Cardiac septum (tissue), 1 donor: ENCODE measurements at regions not wholly inside any gene's neighbourhood (a gene's known extent, or its start where the extent isn't known, plus 50 kb on each side); places are given as distances from the start of the nearest gene placed in this dataset.

Experiments
- DNase-seq: peaks from one replicate; pipeline ENCODE4 v3.0.0-alpha.2; 2020; ENCODE audit warnings: low spot score
- intact Hi-C: fragments of 100-400 bp; cut with DNase I; formaldehyde crosslinking; loops from one replicate; pipeline ENCODE4 v1.14.0; 2022
- donor health status: DM: no; HTN: no; CAD: no.

DNA sequence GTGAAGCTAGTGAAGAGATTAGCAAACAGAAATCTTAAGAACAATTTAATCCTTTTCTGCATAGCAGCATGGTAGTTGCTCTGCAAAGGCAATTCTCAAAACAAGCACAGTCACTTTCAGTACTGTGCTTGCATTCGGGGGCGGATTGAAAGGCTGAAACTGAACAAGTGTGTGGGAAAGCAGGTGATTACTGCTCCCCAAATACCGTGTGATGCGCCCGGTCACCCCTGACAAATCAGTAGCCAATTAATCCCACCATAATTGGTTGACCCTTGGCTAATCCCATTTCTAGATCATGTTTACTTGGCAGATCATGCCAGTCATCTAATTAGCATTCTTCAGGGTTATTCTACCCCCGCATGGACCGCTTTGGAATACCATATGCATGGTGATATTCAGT is 76.5 kb upstream of the ADRB1 start:
- intact Hi-C loops: no loop called here
- DNase-seq: no peak

DNA sequence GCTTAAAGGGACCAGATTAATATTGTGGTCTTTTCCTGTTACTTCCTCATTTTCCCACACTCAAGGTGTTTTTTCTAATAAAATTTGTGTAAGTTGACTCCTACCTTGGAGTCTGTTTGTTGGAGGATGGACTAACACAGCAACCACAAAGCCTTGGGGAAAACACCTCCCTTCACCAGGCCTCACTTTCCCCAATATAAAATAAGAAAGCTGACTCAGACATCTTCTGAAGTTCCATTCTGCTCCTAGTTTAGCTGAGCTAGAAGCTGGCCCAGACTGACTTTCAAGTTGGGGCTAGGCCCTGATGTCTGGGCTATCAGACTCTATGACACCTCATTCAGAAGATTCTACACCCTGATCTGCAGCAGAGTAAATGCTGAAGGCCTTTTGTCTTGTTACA is 73.0 kb upstream of the ADRB1 start:
- DNase-seq: no peak
- intact Hi-C loops: no loop called here

DNA sequence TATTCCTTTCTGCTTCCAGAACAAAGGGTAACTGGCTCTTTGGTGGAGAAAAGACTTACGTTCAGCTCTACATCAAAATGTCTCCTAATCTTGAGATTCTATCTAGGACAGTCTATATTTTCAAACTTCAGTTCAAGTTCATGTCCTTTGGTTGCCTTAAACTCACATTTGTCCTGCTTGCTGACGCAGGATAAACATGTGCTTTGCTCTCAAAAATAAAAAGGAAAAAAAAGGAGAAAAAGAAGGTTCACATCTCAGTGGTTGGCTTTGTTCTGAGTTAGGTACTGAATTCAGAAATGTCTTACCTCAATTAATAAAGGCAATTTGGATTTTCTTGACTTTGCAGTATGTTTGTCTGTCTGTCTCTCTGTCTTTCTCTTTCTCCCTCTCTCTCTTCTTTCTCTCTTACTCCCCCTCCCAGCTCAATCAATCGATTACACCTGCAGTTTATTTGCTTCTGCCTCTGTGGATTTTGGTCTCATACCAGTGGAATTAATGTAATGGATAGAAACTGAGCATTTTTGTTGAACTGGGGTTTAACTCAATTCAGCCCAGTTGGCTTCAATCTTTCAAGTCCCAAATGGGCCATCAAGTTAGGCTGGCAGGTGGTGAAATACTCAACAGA is 72.2 kb upstream of the ADRB1 start:
- intact Hi-C loops: no loop called here
- DNase-seq: no peak

DNA sequence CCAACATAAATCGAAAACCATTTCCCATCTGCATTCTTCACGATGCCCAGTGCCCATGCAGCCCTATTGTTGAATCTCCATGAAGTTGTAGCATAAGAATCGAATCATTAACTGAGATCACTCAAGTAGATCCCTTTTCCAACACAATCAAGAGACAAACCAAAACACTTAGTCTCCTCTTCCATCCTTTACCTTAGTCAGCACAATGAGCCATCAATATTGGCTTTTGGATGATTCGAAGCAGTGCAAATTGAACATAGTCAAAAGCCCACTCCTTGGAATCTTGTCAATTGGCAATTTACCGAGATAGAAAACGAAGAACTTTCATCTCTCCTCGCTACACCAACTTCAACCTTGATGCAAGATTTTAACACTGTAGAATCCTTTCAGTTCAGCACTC is 66.5 kb upstream of the ADRB1 start:
- intact Hi-C loops: loop anchor here (5.0 kb wide), 1 partner anchor 65 kb away; the partner anchor contains the start of gene ADRB1
- no peak for DNase-seq

DNA sequence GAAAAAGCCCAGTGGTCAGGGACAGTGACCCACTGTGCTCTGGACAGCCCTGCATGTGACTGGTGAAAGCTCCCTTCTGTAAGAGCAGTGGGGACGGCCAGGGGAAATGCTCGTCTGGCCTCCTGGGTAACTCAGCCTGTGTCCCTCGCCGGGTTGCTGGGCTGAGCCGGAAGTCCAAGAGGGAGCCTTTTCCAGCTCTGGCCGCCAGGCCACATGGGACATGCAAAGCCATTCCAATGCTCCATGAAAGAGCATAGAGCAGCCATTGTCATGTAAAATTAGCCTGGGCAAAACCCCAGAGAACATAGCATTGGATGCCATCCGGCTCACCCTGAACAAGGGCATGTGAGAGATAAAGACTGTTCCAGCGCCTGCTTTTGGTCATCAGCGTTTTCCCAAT is 64.9 kb upstream of the ADRB1 start:
- DNase-seq: no peak
- intact Hi-C loops: loop anchor here (5.0 kb wide), 1 partner anchor 63 kb away; the partner anchor contains the start of gene ADRB1

DNA sequence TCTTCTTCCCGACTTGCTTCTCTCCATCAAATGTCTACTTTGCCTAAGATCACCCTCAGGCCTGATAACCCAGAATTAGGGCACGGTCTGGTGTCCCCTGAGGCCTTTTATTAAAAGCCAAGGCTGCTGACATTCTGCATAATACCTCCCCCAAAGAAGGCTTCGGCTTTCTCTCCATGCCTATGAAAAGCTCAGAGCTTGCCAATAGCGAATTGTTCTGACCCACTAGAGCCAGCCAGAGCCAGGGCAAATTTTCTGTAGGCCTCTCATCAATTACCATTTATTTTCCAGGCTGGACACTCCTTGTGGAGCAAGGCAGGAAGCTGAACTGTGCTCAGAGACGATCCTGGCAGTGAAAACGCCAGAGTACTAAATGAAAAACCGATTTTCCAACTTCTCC is 64.3 kb upstream of the ADRB1 start:
- intact Hi-C loops: loop anchor here (5.0 kb wide), 1 partner anchor 63 kb away; the partner anchor contains the start of gene ADRB1
- no peak for DNase-seq

DNA sequence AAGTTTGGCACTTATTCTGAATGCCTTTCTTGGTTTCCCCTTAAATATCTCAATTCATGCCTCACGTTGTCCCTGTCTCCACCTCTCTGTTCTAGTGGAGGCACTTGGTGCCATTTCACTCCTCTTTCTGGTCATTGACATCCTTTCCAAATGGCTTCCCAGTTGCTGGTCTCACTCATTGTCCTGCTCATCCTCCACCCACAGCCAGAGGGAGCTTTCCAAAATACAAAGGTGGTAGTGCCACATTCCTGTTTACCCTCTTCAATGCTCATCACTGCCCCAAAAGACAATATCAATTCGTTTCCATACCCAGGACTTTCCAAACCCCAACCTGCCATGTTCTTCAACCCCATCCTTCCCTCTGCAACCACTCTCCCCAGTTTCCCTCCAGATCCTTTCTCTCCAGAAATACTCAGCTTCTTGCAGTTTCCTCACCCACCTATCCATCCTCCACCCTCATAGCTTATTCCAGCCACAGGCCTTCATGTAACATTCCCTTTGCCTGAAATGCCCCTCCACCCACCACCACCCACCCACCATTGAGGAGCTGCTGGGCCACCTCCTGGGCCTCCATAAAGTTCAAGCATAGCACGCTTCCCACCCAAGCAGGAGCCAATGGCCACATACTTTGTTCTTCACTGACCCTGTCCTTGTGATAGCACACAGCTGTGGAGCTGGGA is 63.1 kb upstream of the ADRB1 start:
- DNase-seq: no peak
- intact Hi-C loops: no loop called here

DNA sequence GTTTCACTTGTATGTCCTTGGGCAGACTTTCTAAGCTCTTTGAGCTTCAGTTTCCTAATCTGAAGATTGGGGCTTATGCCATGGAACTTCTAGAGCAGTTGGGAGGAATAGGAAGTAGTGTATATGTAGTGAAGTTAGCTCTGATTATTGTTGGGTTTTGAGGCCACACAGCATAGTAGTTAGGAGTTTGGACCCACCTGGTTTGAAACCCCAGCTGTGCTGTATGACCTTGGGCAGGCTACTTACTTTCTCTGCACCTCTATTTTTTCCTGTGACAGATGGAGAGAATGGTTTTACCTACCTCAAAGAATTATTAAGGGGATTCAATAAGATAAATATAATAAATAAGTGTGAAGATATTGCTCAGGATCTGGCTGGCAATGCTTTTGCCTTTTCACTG is 61.4 kb upstream of the ADRB1 start:
- intact Hi-C loops: loop anchor here (1.0 kb wide), 1 partner anchor 22 kb away; no protein-coding TSS in a partner anchor
- no peak for DNase-seq

DNA sequence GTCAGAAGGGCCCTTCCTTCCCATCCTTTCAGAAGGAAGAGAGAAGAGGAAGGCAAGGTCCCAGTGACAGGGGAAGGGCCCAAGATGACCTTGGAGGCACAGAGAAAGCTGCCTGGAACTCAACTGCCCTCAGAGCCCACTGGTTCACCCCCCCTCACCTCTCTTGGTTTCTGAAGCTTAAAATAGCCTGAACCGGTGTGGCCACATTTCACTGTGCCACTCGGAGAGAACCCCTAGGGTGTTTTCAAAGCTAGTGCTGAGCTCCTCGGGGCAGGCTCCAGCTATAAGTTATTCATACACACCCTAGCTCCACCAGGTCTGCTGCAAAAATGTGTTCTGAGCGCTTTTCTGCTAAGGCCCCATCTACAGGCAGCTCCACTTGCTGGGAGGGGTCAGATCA is 60.9 kb upstream of the ADRB1 start:
- no peak for DNase-seq
- intact Hi-C loops: loop anchor here (1.0 kb wide), 1 partner anchor 22 kb away; no protein-coding TSS in a partner anchor

DNA sequence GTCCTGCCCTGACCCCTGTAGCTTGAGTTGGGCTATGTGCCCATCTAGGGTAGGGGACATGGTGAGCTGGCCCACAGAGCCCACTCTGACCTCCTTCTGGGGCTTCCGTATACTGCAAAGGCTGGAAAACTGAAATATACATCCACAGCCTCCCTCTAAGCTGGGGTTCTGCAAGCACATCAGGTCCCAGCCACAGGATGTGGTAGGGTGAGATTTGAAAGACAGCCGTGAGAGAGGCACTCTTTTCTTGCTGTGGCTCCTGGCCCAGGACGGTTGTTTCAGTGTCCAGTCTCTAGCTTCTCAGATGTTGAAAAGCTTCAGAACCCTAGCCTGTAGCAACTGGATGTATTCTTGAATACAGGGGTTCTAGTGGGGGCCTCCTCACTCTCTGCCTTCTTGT is 60.1 kb upstream of the ADRB1 start:
- intact Hi-C loops: no loop called here

DNA sequence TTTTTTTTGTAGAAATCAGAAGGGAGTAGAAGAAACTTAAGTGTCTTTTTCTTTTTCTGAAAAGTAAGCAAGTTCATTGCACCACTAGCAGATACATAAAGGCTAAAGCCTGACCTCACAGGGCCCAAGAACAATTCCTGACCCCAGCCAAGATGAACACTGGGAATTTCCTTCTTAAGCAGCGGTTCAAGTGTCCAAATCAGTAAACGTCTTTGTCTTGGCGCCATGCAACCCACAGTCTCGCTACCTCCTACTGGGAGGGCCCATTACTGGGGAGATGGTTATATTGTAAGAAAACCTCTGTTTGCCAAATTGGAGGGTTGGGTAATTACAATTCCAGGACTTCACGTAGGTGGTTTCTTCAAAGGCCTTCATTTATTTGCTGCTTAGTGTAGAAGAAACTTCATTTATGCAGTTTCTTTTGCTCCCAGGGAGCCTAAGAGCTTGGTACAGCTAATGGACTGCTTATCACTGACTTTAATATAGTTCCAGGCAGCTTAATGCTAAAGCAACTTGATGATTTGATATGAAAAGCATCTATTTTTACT is 58.3 kb upstream of the ADRB1 start:
- DNase-seq: no peak
- intact Hi-C loops: no loop called here

More for the DNA sequence above, 60.1 kb upstream of the ADRB1 start:
- DNase-seq: no peak

DNA sequence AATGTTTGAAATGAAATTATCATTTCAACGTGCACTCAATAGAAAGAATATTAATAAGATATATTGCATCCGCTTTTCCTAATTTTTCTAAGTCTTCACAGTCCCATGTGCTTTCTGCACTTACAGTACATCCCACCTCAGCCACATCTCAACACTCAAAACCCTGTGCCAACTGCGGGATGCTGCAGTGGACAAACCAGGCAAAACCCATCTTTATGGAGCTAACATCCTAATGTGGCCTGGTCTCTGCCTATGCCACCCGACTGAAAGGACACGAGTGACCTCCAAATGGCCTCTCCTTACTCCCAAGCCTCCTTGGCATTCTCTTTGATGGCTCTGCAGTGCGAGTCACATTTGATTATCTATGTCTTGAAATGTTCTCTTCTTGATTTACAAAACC is 57.4 kb upstream of the ADRB1 start:
- intact Hi-C loops: no loop called here
- DNase-seq: no peak

DNA sequence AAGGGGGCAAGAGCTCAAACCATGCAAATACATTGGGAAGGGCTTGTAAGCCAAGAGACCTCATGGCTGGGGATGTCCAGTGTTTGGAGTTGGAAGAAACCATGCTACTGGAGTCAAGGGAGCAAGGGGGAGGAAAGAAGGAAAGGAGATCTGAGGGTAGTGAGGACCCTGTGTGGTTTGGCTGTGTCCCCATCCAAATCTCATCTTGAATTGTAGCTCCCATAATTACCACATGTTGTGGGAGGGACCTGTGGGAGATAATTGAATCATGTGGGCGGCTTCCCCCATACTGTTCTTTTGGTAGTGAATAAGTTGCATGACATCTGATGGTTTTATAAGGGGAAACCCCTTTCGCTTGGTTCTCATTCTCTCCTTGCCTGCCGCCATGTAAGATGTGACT is 56.5 kb upstream of the ADRB1 start:
- intact Hi-C loops: no loop called here
- no peak for DNase-seq

DNA sequence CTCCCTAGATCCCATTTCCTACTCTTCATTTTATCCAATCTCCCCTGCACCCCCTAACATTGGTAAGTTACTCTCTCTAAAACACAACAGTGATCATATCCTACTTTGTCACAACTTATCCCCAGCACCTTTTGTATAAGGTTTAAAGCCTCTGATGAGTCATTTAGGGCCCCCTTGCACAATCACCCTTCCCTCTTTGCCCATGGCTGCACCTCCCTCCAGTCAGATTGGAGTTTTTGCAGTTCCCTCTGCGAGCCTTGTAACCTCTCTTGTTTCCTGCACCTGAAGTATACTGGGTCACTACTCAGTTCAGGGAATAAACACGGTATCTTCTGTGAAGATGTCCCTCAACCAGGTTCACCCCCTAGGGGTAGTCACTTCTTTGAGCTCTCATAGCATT is 55.9 kb upstream of the ADRB1 start:
- no peak for DNase-seq
- intact Hi-C loops: no loop called here

DNA sequence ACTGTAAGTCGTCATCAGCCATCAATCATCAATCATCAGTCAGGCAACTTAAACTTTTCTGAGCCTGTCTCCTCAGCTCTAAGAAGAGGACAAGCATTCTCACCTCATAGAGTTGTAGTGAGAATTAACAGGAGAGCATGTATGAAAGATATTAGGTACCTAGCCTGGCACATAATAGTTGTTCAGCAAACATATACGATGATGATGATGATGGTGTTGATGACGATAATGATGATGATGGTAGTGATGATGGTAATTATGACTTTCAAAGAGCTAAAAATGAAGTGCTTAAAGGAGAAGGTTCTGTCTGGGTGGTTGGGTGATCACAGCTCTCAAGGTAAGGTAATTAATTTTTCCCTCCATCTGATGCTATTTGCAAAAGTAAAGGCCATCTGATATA is 55.1 kb upstream of the ADRB1 start:
- no peak for DNase-seq
- intact Hi-C loops: no loop called here

DNA sequence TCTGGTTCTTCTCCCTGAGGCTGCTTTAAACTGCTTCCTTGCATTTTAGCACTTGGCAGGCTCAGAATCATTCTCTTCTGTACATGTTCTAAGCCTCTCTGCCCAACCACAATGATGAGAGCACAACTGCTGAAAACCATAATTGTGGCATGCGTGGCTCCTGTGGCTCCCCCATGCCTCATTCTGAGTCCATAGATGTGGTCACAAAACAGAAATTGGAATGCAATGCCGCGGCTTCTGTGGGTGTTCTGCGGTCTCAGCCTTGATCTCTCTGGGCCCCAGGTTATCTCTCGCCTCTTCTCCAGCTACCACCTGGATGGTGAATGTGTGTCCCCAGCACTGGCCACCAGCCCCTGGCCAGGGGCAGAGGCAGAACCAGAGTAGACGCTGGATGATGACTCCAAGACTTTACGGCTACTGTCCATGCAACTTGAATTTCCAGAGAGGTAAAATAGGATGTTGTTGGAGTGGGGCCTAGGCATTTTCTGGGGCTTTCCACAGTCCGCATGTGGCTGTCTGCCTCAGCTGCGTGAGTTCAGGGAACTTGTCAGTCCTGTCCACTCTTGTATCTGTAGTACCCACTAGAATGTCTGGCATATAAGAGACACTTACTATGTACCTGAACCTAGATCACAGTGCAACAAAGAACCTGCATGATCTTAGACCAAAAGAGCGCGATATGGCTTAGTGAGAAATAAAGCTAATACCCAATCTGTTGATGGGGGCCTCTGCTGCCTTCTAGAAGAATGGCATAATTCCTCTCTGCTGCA is 52.4 kb upstream of the ADRB1 start:
- intact Hi-C loops: no loop called here
- DNase-seq: no peak

DNA sequence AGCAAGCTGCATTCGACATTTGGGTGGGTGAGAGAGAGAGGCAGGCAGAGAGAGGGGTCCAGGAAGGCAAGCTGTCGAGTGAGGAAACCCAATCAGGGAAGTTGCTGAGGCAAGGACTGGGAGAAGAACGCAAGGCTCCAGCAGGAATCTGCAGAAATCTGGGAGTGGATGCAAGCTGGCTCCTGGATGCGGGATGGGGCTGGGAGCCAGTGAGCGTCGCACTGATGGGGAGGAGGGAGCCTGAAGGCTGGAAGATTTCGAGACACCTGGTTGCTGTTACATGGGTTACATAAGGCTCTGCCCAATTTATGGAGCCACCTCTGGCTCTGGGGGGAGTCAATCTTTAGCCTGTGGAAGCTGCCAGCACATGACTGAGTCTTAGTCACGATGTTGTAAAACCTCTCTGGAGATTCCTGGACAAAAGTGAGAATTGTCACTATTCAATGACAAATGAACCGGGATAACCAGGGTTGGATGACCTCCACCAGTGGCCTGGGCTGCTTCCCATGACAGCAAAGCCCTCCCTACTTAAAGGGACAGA is 51.1 kb upstream of the ADRB1 start:
- DNase-seq: no peak
- intact Hi-C loops: no loop called here

DNA sequence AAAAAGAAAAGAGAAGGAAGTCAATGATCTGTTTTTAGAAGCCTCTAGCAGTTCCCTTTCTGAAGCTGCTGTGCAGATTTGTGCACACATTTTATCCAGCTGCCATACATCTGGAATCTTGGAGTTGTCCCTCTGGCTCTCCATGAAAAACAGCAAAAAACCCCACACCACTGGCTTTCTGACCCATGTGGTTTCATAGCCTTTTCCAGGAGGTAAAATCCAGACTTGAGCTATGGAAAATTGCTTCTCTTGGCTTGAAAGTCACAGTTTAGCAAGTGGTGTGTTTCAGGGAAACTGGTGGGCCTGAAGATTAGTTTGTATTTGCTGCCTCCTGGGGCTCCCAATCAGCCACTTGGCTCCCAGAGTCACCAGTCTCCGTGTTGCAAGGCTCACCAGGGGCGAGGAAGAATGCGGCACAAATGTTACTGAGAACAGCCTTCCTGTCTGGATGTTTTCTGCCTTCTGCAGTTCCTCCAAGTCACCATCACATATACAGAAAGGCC is 50.1 kb upstream of the ADRB1 start:
- DNase-seq: no peak
- intact Hi-C loops: no loop called here
